SU-DHL-6 (cell line): ENCODE measurements at regions not wholly inside any gene's neighbourhood (a gene's known extent, or its start where the extent isn't known, plus 50 kb on each side); places are given as distances from the start of the nearest gene placed in this dataset.

Experiments used
- H2AFZ ChIP-seq: fragments of 200-600 bp; sonication (generic); 2 replicates; pipeline ENCODE4 v1.6.1; 2014; ENCODE audit warnings: low read depth, mild to moderate bottlenecking, moderate library complexity, mixed read lengths, antibody characterized with exemption, low read length; ENCODE audit not compliant: severe bottlenecking
- H3F3A ChIP-seq: fragments of 200-600 bp; shearing (Covaris generic); 2 replicates; pipeline ENCODE4 v1.6.0; 2016; ENCODE audit warnings: antibody characterized with exemption, mild to moderate bottlenecking; ENCODE audit not compliant: insufficient read depth
- H3K27ac ChIP-seq: fragments of 200-600 bp; sonication (generic); 2 replicates; pipeline ENCODE4 v1.5.1; 2016; ENCODE audit warnings: low read depth, mild to moderate bottlenecking, low read length, moderate library complexity, mixed read lengths
- H3K27me3 ChIP-seq: fragments of 200-600 bp; sonication (generic), shearing (Covaris generic); 2 replicates; pipeline ENCODE4 v1.6.0; 2014; ENCODE audit warnings: mild to moderate bottlenecking, low read length
- H3K36me3 ChIP-seq: fragments of 200-600 bp; sonication (generic); 2 replicates; pipeline ENCODE4 v1.6.1; 2014; ENCODE audit warnings: mild to moderate bottlenecking, low read length, mixed read lengths
- H3K4me2 ChIP-seq: fragments of 300-600, 200-600 bp; shearing (Covaris generic), sonication (generic); 2 replicates; pipeline ENCODE4 v1.6.0; 2014; ENCODE audit warnings: low read length, low read depth, mild to moderate bottlenecking; ENCODE audit not compliant: poor library complexity, severe bottlenecking
- H3K4me3 ChIP-seq: fragments of 200-600 bp; sonication (generic); 2 replicates; pipeline ENCODE4 v1.5.1; 2014; ENCODE audit warnings: antibody characterized with exemption, low read length, mild to moderate bottlenecking, mixed read lengths; ENCODE audit not compliant: insufficient read depth, poor library complexity, severe bottlenecking
- H3K79me2 ChIP-seq: fragments of 200-600 bp; sonication (generic); 2 replicates; pipeline ENCODE4 v1.6.1; 2014; ENCODE audit warnings: mild to moderate bottlenecking, low read length, moderate library complexity; ENCODE audit not compliant: insufficient read depth
- H3K9ac ChIP-seq: fragments of 200-600 bp; sonication (generic); 2 replicates; pipeline ENCODE4 v1.7.0; 2014; ENCODE audit warnings: mild to moderate bottlenecking, low read length
- H3K9me2 ChIP-seq: fragments of 200-600 bp; sonication (generic); replicated peaks from 2 replicates; pipeline ENCODE4 v1.6.1; 2014; ENCODE audit warnings: low read length; ENCODE audit not compliant: insufficient read depth
- H3K9me3 ChIP-seq: fragments of 200-600 bp; sonication (generic); 2 replicates; pipeline ENCODE4 v1.6.1; 2014; ENCODE audit warnings: low read length, mixed read lengths; ENCODE audit not compliant: insufficient read depth
- H4K20me1 ChIP-seq: fragments of 200-600 bp; sonication (generic); 2 replicates; pipeline ENCODE4 v1.6.1; 2014; ENCODE audit warnings: low read depth, mild to moderate bottlenecking, antibody characterized with exemption, low read length, moderate library complexity, mixed read lengths
- CTCF ChIP-seq: fragments of 200-600 bp; sonication (generic); IDR thresholded peaks from one replicate; pipeline ENCODE4 v1.5.1; 2017; ENCODE audit warnings: antibody characterized with exemption, mild to moderate bottlenecking, low read length, moderate library complexity; ENCODE audit not compliant: insufficient read depth, poor library complexity, severe bottlenecking
- EZH2phosphoT487 ChIP-seq: fragments of 200-600 bp; sonication (generic), shearing (Covaris generic); conservative IDR thresholded peaks from 2 replicates; pipeline ENCODE4 v1.6.1; 2018; ENCODE audit warnings: mild to moderate bottlenecking, antibody characterized with exemption, low read length, moderate library complexity, mixed read lengths

GRCh38 chr16:17839272-17839671 is 368.5 kb upstream of the XYLT1 start:
- Histone ChIP-seq H3K4me2 (no peak overlapping the region), H3K36me3 (no peaks in the 10 kb centered on the region), H3K27me3 (no peaks in the 10 kb centered on the region), H2AFZ (no peak overlapping the region), H3K9me3 (no peaks in the 10 kb centered on the region), H3F3A (no peaks in the 10 kb centered on the region), H3K79me2 (no peaks in the 10 kb centered on the region), H3K4me3 (no peak overlapping the region), H3K9me2 (no peaks in the 10 kb centered on the region), H3K27ac (no peak overlapping the region), H3K9ac (no peak overlapping the region), H4K20me1 (no peaks in the 10 kb centered on the region)
- TF ChIP-seq CTCF, result no peak
- no peak for TF ChIP-seq EZH2phosphoT487

- Histone ChIP-seq H3K9ac (no peak overlapping the region), H3K79me2 (no peaks in the 10 kb centered on the region), H2AFZ (no peak overlapping the region), H3K27ac (no peak overlapping the region), H3K9me3 (no peaks in the 10 kb centered on the region), H3F3A (no peaks in the 10 kb centered on the region), H3K4me3 (no peak overlapping the region), H3K9me2 (no peaks in the 10 kb centered on the region), H4K20me1 (no peaks in the 10 kb centered on the region), H3K27me3 (no peaks in the 10 kb centered on the region), H3K36me3 (no peaks in the 10 kb centered on the region), H3K4me2 (no peak overlapping the region)
- no peak for TF ChIP-seq EZH2phosphoT487
- no peak for TF ChIP-seq CTCF
Measured at GRCh38 chr16:17836868-17837602, 366.3 kb upstream of the XYLT1 start.

- TF ChIP-seq EZH2phosphoT487 (no peak), CTCF (no peak)
- Histone ChIP-seq H3K27ac (no peak overlapping the region), H3F3A (no peaks in the 10 kb centered on the region), H4K20me1 (no peaks in the 10 kb centered on the region), H3K79me2 (no peaks in the 10 kb centered on the region), H3K36me3 (no peaks in the 10 kb centered on the region), H3K27me3 (no peaks in the 10 kb centered on the region), H3K4me3 (no peak overlapping the region), H3K9me2 (no peaks in the 10 kb centered on the region), H2AFZ (no peak overlapping the region), H3K9me3 (no peaks in the 10 kb centered on the region), H3K9ac (no peak overlapping the region), H3K4me2 (no peak overlapping the region)
Measured at GRCh38 chr16:17835118-17835876, 364.5 kb upstream of the XYLT1 start.
